B cell (primary cell): ENCODE measurements at regions not wholly inside any gene's neighbourhood (a gene's known extent, or its start where the extent isn't known, plus 50 kb on each side); places are given as distances from the start of the nearest gene placed in this dataset.

Experiments used
- ATAC-seq: fragments of 200-7000 bp; cut with Tn5 transposase; one replicate; pipeline ENCODE4 v1.10.0; 2021; ENCODE audit warnings: low read depth, mild to moderate bottlenecking, moderate number of reproducible peaks, moderate library complexity
- CTCF ChIA-PET: fragments of 350-600 bp; sonication (Branson Sonifier 250); formaldehyde crosslinking; loops from one replicate; lab custom pipeline; 2021; ENCODE audit warnings: antibody characterized with exemption, inconsistent platforms; lab: Charles Lee
- POLR2A ChIA-PET: fragments of 350-600 bp; sonication (Branson Sonifier 250); formaldehyde crosslinking; loops from one replicate; lab custom pipeline; 2021; ENCODE audit warnings: antibody characterized with exemption; lab: Charles Lee
- DNase-seq: peaks from one replicate; pipeline ENCODE4 v3.0.0; 2013
- H2AFZ ChIP-seq: 2 replicates; pipeline ENCODE4 v1.6.1; 2012; ENCODE audit warnings: mild to moderate bottlenecking, low read depth, low read length; ENCODE audit not compliant: insufficient read depth, poor library complexity, severe bottlenecking
- H3K27ac ChIP-seq, 2 donors: 1 replicate in 1 of 2; 2 replicates in 1 of 2; pipeline ENCODE4 v1.5.1; 2012 to 2013; ENCODE audit warnings: low read length in 2 of 2, mild to moderate bottlenecking in 2 of 2, moderate library complexity in 1 of 2
- H3K27me3 ChIP-seq, 4 experiments: fragments of 200-600 bp in 1 of 4; sonication (generic) in 1 of 4; replicated peaks in 1 of 4; 1 replicate in 2 of 4; 2 replicates in 2 of 4; pipeline versions ENCODE4 v1.6.1 to v1.7.0; 2013 to 2016; ENCODE audit warnings: low read length in 3 of 4, mild to moderate bottlenecking in 2 of 4, mixed read lengths in 1 of 4, moderate library complexity in 1 of 4; ENCODE audit not compliant: insufficient read depth in 4 of 4, control insufficient read depth in 3 of 4; ENCODE audit errors: control extremely low read depth in 1 of 4
- H3K36me3 ChIP-seq, 2 experiments: replicated peaks in 1 of 2; 1 replicate in 1 of 2; 2 replicates in 1 of 2; pipeline versions ENCODE4 v1.6.1 to v1.7.1; 2013; ENCODE audit warnings: low read length in 1 of 2; ENCODE audit not compliant: insufficient read depth in 2 of 2, control insufficient read depth in 1 of 2; ENCODE audit errors: control extremely low read depth in 1 of 2, extremely low read depth in 1 of 2
- H3K4me1 ChIP-seq, 2 donors: fragments of 200-600 bp in 1 of 2; sonication (generic) in 1 of 2; 1 replicate in 1 of 2; 2 replicates in 1 of 2; pipeline versions ENCODE4 v1.5.1 to v1.6.1; 2013 to 2017; ENCODE audit warnings: low read length in 2 of 2; ENCODE audit not compliant: control insufficient read depth in 2 of 2, insufficient read depth in 2 of 2
- H3K4me2 ChIP-seq: replicated peaks from 2 replicates; pipeline ENCODE3; 2012; ENCODE audit warnings: mild to moderate bottlenecking, low read depth, low read length; ENCODE audit not compliant: poor library complexity, severe bottlenecking
- H3K4me3 ChIP-seq, 5 experiments: fragments of 200-600 bp in 1 of 5; sonication (generic) in 1 of 5; 1 replicate in 3 of 5; 2 replicates in 2 of 5; pipeline versions ENCODE4 v1.5.1 to v1.7.0; 2011 to 2016; ENCODE audit warnings: low read length in 4 of 5, mild to moderate bottlenecking in 4 of 5, low read depth in 2 of 5, control low read depth in 1 of 5, moderate library complexity in 1 of 5; ENCODE audit not compliant: insufficient read depth in 1 of 5; ENCODE audit errors: control extremely low read depth in 1 of 5, extremely low read depth in 1 of 5
- H3K79me2 ChIP-seq: fragments of 200-600 bp; sonication (generic); one replicate; pipeline ENCODE4 v1.6.0; 2016; ENCODE audit warnings: low read length; ENCODE audit not compliant: control insufficient read depth, insufficient read depth
- H3K9ac ChIP-seq: fragments of 200-600 bp; sonication (generic); 2 replicates; pipeline ENCODE4 v1.6.1; 2017; ENCODE audit warnings: mild to moderate bottlenecking, low read length, moderate library complexity
- H3K9me3 ChIP-seq, 3 donors: one replicate each; pipeline versions ENCODE4 v1.6.1 to v1.7.1; 2013; ENCODE audit warnings: low read length in 2 of 3; ENCODE audit not compliant: control insufficient read depth in 2 of 3, insufficient read depth in 1 of 3; ENCODE audit errors: control extremely low read depth in 1 of 3
- H4K20me1 ChIP-seq: 2 replicates; pipeline ENCODE4 v1.6.0; 2012; ENCODE audit warnings: mild to moderate bottlenecking, low read length; ENCODE audit not compliant: insufficient read depth, control insufficient read depth, poor library complexity, severe bottlenecking
- H3K27ac Mint-ChIP-seq: one replicate; pipeline ENCODE4 v1.8.0; 2021; ENCODE audit warnings: mixed read lengths
- H3K27me3 Mint-ChIP-seq: one replicate; pipeline ENCODE4 v1.8.0; 2021; ENCODE audit warnings: mixed read lengths
- H3K4me1 Mint-ChIP-seq: one replicate; pipeline ENCODE4 v1.8.0; 2021; ENCODE audit warnings: mixed read lengths
- H3K4me3 Mint-ChIP-seq: one replicate; pipeline ENCODE4 v1.8.0; 2021; ENCODE audit warnings: mixed read lengths
- H3K9me3 Mint-ChIP-seq: one replicate; pipeline ENCODE4 v1.8.0; 2022; ENCODE audit warnings: mixed read lengths; ENCODE audit not compliant: insufficient read depth
- EZH2 ChIP-seq: IDR thresholded peaks from 2 replicates; pipeline ENCODE4 v1.6.1; 2012; ENCODE audit warnings: borderline replicate concordance, low read depth, mild to moderate bottlenecking, moderate library complexity, low read length; ENCODE audit not compliant: insufficient read depth, poor library complexity, severe bottlenecking
- WGBS: methylation state at CpG from one replicate; pipeline ENCODE4 v1.1.5; 2013; ENCODE audit warnings: missing lambda C conversion rate; ENCODE audit not compliant: insufficient coverage; 5-methylcytosine and 5-hydroxymethylcytosine counted together
- intact Hi-C: fragments of 100-400 bp; cut with micrococcal nuclease; formaldehyde crosslinking; loops from one replicate; pipeline ENCODE4 v1.10.0; 2022
- TF ChIP-seq, protein P1 (sequence below): fragments of 200-600 bp; IDR thresholded peaks from one replicate; pipeline ENCODE4 v1.8.0; 2022; ENCODE audit warnings: antibody characterized with exemption, mild to moderate bottlenecking

DNA sequence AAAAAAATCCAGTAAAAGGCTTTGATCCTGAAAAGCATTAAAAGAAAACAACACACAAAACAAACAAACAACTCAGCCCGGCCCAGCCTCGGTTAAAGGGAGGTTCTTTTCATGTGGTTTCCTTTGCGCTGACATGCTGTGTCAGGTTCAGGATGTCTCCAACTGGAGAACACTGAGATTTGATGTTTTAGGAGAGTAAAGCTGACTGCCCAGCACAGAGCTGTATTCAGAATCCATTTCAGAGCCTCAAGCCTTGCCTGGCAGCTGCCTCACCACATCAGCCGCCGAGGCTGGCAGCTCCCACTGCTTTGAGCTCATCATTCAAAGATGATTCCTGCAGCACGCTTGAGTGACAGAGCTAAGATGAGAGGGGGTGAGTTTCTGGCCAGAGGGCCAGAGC, 205.8 kb upstream of the LYZL1 start:
- Histone ChIP-seq H3K4me3 (no peak overlapping the region), H3K4me1 (no peaks in the 10 kb centered on the region), H3K27ac (no peak overlapping the region), H4K20me1 (no peaks in the 10 kb centered on the region), H3K4me2 (no peak overlapping the region), H3K36me3 (no peaks in the 10 kb centered on the region), H2AFZ (no peak overlapping the region), H3K9ac (no peak overlapping the region), H3K9me3 (peaks cover 0 to 8% (median 0%) of the 10 kb centered on the region in 3 donors), H3K27me3 (no peaks in the 10 kb centered on the region), H3K79me2 (no peaks in the 10 kb centered on the region)
- 92% methylated on average over 4 of the region's 6 CpGs for WGBS
- intact Hi-C loops, result no loop called here
- Mint-ChIP-seq H3K27me3 (peaks cover 3% of the 10 kb centered on the region), H3K27ac (no peak overlapping the region), H3K9me3 (no peaks in the 10 kb centered on the region), H3K4me3 (no peak overlapping the region), H3K4me1 (no peaks in the 10 kb centered on the region)
- ChIA-PET CTCF (no interaction called here), POLR2A (no interaction called here)
- no peak for DNase-seq
- TF ChIP-seq EZH2, result no peak
- TF ChIP-seq, protein P1, sequence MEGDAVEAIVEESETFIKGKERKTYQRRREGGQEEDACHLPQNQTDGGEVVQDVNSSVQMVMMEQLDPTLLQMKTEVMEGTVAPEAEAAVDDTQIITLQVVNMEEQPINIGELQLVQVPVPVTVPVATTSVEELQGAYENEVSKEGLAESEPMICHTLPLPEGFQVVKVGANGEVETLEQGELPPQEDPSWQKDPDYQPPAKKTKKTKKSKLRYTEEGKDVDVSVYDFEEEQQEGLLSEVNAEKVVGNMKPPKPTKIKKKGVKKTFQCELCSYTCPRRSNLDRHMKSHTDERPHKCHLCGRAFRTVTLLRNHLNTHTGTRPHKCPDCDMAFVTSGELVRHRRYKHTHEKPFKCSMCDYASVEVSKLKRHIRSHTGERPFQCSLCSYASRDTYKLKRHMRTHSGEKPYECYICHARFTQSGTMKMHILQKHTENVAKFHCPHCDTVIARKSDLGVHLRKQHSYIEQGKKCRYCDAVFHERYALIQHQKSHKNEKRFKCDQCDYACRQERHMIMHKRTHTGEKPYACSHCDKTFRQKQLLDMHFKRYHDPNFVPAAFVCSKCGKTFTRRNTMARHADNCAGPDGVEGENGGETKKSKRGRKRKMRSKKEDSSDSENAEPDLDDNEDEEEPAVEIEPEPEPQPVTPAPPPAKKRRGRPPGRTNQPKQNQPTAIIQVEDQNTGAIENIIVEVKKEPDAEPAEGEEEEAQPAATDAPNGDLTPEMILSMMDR, result no peak
- no peak for ATAC-seq

GRCh38 chr10:29084681-29085307, 204.1 kb upstream of the LYZL1 start:
- H3K9me3 Mint-ChIP-seq, result no peaks in the 10 kb centered on the region
- Histone ChIP-seq H3K4me2 (no peak overlapping the region), H3K9me3 (peaks cover 0 to 8% (median 0%) of the 10 kb centered on the region in 3 donors), H4K20me1 (no peaks in the 10 kb centered on the region), H3K9ac (no peak overlapping the region), H3K79me2 (no peaks in the 10 kb centered on the region), H3K36me3 (no peaks in the 10 kb centered on the region), H2AFZ (no peak overlapping the region), H3K27ac (no peak overlapping the region), H3K4me1 (no peaks in the 10 kb centered on the region), H3K27me3 (no peaks in the 10 kb centered on the region), H3K4me3 (no peak overlapping the region)
- CTCF ChIA-PET, result no interaction called here
- H3K4me3 Mint-ChIP-seq, result no peak overlapping the region
- WGBS, result 80% methylated on average over 2 of the region's 8 CpGs
- no peak overlapping the region for H3K27ac Mint-ChIP-seq
- H3K27me3 Mint-ChIP-seq, result peaks cover 3% of the 10 kb centered on the region
- DNase-seq (no peak), ATAC-seq (no peak)
- intact Hi-C loops, result no loop called here
- POLR2A ChIA-PET, result no interaction called here
- TF ChIP-seq, protein P1, result no peak
- no peak for TF ChIP-seq EZH2
- no peaks in the 10 kb centered on the region for H3K4me1 Mint-ChIP-seq
